Suprapubic skin (tissue), 4 donors: ENCODE measurements at regions not wholly inside any gene's neighbourhood (a gene's known extent, or its start where the extent isn't known, plus 50 kb on each side); places are given as distances from the start of the nearest gene placed in this dataset.

Source experiments
- DNase-seq, 2 donors: peaks; one replicate each; pipeline ENCODE4 v3.0.0-alpha.2; 2019; ENCODE audit warnings: low spot score in 2 of 2
- H3K27ac ChIP-seq: fragments of 200-600 bp; sonication (generic); one replicate; pipeline ENCODE4 v1.5.1; 2019
- H3K27me3 ChIP-seq: fragments of 200-600 bp; sonication (generic); one replicate; pipeline ENCODE4 v1.5.1; 2019
- H3K36me3 ChIP-seq: fragments of 200-600 bp; sonication (generic); one replicate; pipeline ENCODE4 v1.5.1; 2019
- H3K4me1 ChIP-seq: fragments of 200-600 bp; sonication (generic); one replicate; pipeline ENCODE4 v1.5.1; 2019
- H3K4me3 ChIP-seq: fragments of 200-600 bp; sonication (generic); one replicate; pipeline ENCODE4 v1.5.1; 2019; ENCODE audit warnings: mild to moderate bottlenecking
- H3K9me3 ChIP-seq: fragments of 200-600 bp; sonication (generic); one replicate; pipeline ENCODE4 v1.5.1; 2019
- CTCF ChIP-seq, 2 donors: fragments of 200-600 bp in 1 of 2; fragments of 450-650 bp in 1 of 2; sonication (generic) in 1 of 2; IDR thresholded peaks; one replicate each; pipeline ENCODE4 v1.5.1; 2016 to 2019; ENCODE audit warnings: antibody characterized with exemption in 2 of 2, mild to moderate bottlenecking in 1 of 2, moderate library complexity in 1 of 2
- EP300 ChIP-seq: sonication (generic); formaldehyde crosslinking; IDR thresholded peaks from one replicate; pipeline ENCODE4 v1.6.1; 2017; ENCODE audit warnings: antibody characterized with exemption
- POLR2A ChIP-seq, 2 donors: fragments of 450-650 bp; IDR thresholded peaks; one replicate each; pipeline ENCODE4 v1.6.1; 2017; ENCODE audit warnings: antibody characterized with exemption in 2 of 2, mild to moderate bottlenecking in 2 of 2, moderate library complexity in 2 of 2
- POLR2AphosphoS5 ChIP-seq, 3 donors: sonication (generic); formaldehyde crosslinking; IDR thresholded peaks; one replicate each; pipeline ENCODE4 v1.6.1; 2017; ENCODE audit warnings: antibody characterized with exemption in 3 of 3
- WGBS: methylation state at CpG from one replicate; pipeline ENCODE4 v1.1.5; 2018; 5-methylcytosine and 5-hydroxymethylcytosine counted together

- Histone ChIP-seq H3K36me3 (no peaks in the 10 kb centered on the region), H3K27ac (no peak overlapping the region), H3K4me3 (no peak overlapping the region), H3K4me1 (peaks cover 1% of the 10 kb centered on the region), H3K27me3 (no peaks in the 10 kb centered on the region), H3K9me3 (no peaks in the 10 kb centered on the region)
- TF ChIP-seq CTCF (IDR thresholded peaks at IDR 0.05) (no peak), POLR2A (IDR thresholded peaks at IDR 0.05) (no peak), POLR2AphosphoS5 (IDR thresholded peaks at IDR 0.05) (no peak), EP300 (no peak)
- WGBS = 91% methylated on average over 3 of the region's 3 CpGs
- DNase-seq = no peak
These were observed 119.2 kb upstream of the SASH1 start for GRCh38 chr6:148223424-148223842.

GRCh38 chr6:148225871-148226270 lies 116.8 kb upstream of the SASH1 start:
- Histone ChIP-seq H3K4me3 (no peak overlapping the region), H3K27me3 (no peaks in the 10 kb centered on the region), H3K9me3 (no peaks in the 10 kb centered on the region), H3K27ac (no peak overlapping the region), H3K36me3 (no peaks in the 10 kb centered on the region), H3K4me1 (no peaks in the 10 kb centered on the region)
- TF ChIP-seq POLR2AphosphoS5 (IDR thresholded peaks at IDR 0.05) (no peak), POLR2A (IDR thresholded peaks at IDR 0.05) (no peak), CTCF (IDR thresholded peaks at IDR 0.05) (no peak), EP300 (no peak)
- no peak for DNase-seq

- no peaks in the 10 kb centered on the region for H3K4me1 ChIP-seq
- no peak for DNase-seq
- H3K9me3 ChIP-seq = no peaks in the 10 kb centered on the region
- no peaks in the 10 kb centered on the region for H3K27me3 ChIP-seq
- TF ChIP-seq EP300 = no peak
- no peak for TF ChIP-seq POLR2AphosphoS5 (IDR thresholded peaks at IDR 0.05)
- TF ChIP-seq POLR2A (IDR thresholded peaks at IDR 0.05) = no peak
- no peak for TF ChIP-seq CTCF (IDR thresholded peaks at IDR 0.05)
- 87% methylated on average over 6 of the region's 6 CpGs for WGBS
- no peaks in the 10 kb centered on the region for H3K36me3 ChIP-seq
- H3K27ac ChIP-seq = no peak overlapping the region
- no peak overlapping the region for H3K4me3 ChIP-seq
These were observed 116.4 kb upstream of the SASH1 start for GRCh38 chr6:148226284-148226683.

GRCh38 chr6:148231572-148231971 lies 111.1 kb upstream of the SASH1 start:
- Histone ChIP-seq H3K4me1 (peaks cover 7% of the 10 kb centered on the region), H3K36me3 (no peaks in the 10 kb centered on the region), H3K27me3 (no peaks in the 10 kb centered on the region), H3K4me3 (no peak overlapping the region), H3K27ac (no peak overlapping the region), H3K9me3 (no peaks in the 10 kb centered on the region)
- 46% methylated on average over 4 of the region's 4 CpGs for WGBS
- TF ChIP-seq POLR2A (IDR thresholded peaks at IDR 0.05) (no peak), CTCF (IDR thresholded peaks at IDR 0.05) (no peak), POLR2AphosphoS5 (IDR thresholded peaks at IDR 0.05) (no peak), EP300 (no peak)
- no peak for DNase-seq

- 51% methylated on average over 3 of the region's 3 CpGs for WGBS
- H3K27ac ChIP-seq = no peak overlapping the region
These were observed 107.2 kb upstream of the SASH1 start for GRCh38 chr6:148235446-148235845.

More at GRCh38 chr6:148235446-148235845, 107.2 kb upstream of the SASH1 start:
- Histone ChIP-seq H3K36me3 (no peaks in the 10 kb centered on the region), H3K9me3 (no peaks in the 10 kb centered on the region), H3K27me3 (no peaks in the 10 kb centered on the region), H3K4me1 (peaks cover 21% of the 10 kb centered on the region), H3K4me3 (no peak overlapping the region)
- TF ChIP-seq CTCF (IDR thresholded peaks at IDR 0.05) (no peak), POLR2AphosphoS5 (IDR thresholded peaks at IDR 0.05) (no peak), POLR2A (IDR thresholded peaks at IDR 0.05) (no peak), EP300 (no peak)
- no peak for DNase-seq
